Body of pancreas (tissue), 4 donors: ENCODE measurements at regions not wholly inside any gene's neighbourhood (a gene's known extent, or its start where the extent isn't known, plus 50 kb on each side); places are given as distances from the start of the nearest gene placed in this dataset.
"Not testable (repeated sequence)": the region's sequence is repeated elsewhere in the genome, so short reads cannot be mapped to it uniquely, and the experiment has no call there.

Experiments
- CTCF ChIP-seq, 7 experiments: fragments of 450-650 bp in 4 of 7; fragments of 200-600 bp in 3 of 7; sonication (generic) in 3 of 7; IDR thresholded peaks; one replicate each; pipeline ENCODE4 v1.5.1; 2016 to 2019; ENCODE audit warnings: antibody characterized with exemption in 7 of 7
- POLR2A ChIP-seq, 3 donors: fragments of 450-650 bp; IDR thresholded peaks; one replicate each; pipeline ENCODE4 v1.6.1; 2016; ENCODE audit warnings: antibody characterized with exemption in 3 of 3, mild to moderate bottlenecking in 2 of 3

GRCh38 chr12:73716143-73716542 is 821.5 kb upstream of the ATXN7L3B start:
- TF ChIP-seq CTCF, POLR2A (IDR thresholded peaks at IDR 0.05): not testable (repeated sequence)
